ELF-1 (cell line): ENCODE measurements at regions not wholly inside any gene's neighbourhood (a gene's known extent, or its start where the extent isn't known, plus 50 kb on each side); places are given as distances from the start of the nearest gene placed in this dataset.

Experiments used
- DNase-seq: peaks from one replicate; pipeline ENCODE4 v3.0.0-alpha.2; 2016; ENCODE audit warnings: low read depth, low spot score

GRCh38 chr4:148764720-148765119 is 322.5 kb upstream of the NR3C2 start:
- no peak for DNase-seq

GRCh38 chr4:148757171-148757570 is 315.0 kb upstream of the NR3C2 start:
- DNase-seq: no peak

- DNase-seq: no peak
These were observed 307.2 kb upstream of the NR3C2 start for GRCh38 chr4:148749403-148749802.

- no peak for DNase-seq
These were observed 305.6 kb upstream of the NR3C2 start for GRCh38 chr4:148747721-148748268.

DNA sequence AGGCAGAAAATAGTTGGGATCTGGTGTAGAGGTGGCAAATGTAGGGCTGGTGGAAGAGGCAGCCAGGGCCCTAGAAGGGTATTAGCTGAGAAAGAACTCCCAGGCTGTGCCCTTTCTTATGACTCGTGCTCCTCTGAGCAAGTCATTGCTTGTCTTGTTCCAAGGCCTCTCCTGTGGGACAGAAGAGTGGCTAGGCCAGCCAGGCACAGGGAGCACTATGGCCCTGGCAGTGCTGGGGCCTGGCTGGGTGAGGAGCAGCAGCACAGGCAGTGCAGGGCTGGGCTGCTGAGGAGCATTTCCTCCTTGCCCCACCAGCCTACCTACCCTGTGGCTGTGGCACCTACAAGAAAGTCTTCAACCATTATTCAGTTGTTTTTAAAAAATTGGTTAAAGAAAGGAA is 298.5 kb upstream of the NR3C2 start:
- DNase-seq: no peak

DNA sequence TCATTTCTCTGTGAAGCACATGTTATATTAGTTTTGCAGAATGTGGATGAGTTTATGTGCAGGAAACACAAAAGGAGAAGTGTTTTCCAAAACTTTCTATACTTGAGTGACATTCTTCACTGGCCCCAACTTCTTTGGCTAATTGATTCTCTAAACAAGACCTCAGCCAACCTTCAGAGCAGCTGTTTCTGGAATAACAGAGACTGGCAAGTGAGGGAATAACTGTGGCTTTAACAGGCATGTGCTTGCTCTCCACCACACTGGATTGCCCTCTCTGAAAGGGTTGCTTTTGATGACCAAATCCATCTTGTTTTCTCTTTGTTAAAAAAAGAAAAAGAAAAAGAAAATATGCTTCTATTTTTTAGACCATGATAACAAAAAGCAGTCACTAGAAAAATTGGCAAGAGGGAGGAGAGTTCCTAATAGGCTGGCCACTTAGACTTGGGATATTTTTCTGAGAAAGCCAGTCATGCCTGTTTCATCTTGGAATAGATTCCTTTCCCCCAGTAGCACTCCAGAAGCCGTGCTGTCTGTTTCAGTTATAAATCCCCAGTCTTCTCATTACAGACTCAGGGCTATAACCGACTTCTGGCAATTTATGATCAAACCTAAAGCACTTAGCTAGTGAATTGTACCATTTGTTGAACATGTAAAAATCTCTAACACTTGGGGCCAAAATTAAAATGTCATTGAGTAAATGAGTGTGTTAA is 295.0 kb upstream of the NR3C2 start:
- no peak for DNase-seq

DNA sequence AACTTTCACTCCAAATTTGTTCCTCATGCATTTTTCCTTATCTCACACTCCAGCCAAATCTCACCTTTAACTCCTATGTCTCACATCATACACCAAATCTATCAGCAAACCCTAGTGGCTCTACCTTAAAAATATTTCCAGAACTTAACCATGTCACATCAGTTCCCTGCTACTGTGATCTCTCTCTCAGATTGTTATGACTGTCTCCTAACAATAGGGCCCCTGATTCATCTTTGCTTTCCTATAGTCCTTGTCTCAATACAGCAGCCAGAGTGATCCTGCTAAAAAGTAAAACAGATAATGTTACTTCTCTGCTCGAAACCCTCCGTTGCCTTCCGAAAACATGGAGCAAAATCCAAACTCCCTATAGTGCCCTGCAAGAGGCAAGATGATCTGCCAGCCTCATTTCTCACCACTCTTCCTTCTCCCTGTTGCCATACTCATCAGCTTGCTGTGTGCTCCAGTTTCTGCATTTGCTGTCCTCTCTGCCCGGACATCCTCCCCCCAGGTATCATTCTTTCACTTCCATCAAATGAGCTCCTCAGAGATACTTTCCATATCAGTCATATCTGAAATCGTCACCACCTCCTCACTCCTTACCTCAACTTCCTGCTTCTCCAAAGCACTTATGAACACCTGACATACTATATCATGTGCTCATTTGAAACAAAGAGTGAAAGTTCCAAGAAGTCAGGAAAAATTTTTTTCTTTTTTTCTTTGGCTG is 293.4 kb upstream of the NR3C2 start:
- DNase-seq: no peak

GRCh38 chr4:148730766-148731165 is 288.6 kb upstream of the NR3C2 start:
- DNase-seq: no peak

GRCh38 chr4:148730082-148730640 is 287.9 kb upstream of the NR3C2 start:
- no peak for DNase-seq

DNA sequence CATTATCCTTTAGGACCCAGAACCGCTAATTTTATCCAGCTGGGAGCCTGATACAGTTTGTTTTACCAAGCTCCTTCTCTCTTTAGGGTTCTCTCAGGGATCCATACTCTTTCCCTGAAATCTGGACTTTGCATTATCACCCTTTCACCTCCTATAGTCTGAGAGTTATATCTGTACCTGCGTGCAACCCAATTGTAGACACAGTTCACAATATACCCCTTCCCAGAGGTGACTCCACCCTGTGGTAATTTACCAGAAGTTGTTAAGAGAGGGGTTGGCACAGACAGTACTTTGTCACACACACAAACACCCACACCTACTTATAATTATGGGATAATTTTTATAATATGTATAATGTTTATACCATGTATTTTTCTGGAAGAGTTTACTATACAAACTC is 275.8 kb upstream of the NR3C2 start:
- no peak for DNase-seq

GRCh38 chr4:148716431-148717052 is 274.3 kb upstream of the NR3C2 start:
- DNase-seq: peak; percentile 3

- DNase-seq: no peak
These were observed 262.1 kb upstream of the NR3C2 start for GRCh38 chr4:148704291-148704690.

DNA sequence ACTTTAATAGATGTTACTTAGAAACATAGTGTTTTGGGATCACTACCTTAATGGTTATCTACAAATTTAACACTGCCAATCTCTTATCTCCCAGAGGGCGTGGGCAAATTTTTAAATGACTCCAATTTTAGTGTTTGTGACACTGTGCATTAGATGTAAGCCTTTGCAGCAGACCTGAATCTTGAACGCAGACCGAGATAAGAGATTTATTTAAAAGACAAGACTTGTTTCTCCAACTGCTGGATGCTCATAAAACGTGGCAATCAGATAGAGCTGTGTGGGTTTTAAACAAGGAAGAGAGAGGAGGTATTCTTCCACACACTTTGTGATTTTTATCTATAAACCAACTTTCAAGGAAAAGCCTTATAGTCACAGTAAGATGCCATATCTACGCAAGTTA is 252.5 kb upstream of the NR3C2 start:
- DNase-seq: no peak

GRCh38 chr4:148693913-148694649 is 251.9 kb upstream of the NR3C2 start:
- DNase-seq: no peak

GRCh38 chr4:148692242-148692641 is 250.0 kb upstream of the NR3C2 start:
- no peak for DNase-seq

DNA sequence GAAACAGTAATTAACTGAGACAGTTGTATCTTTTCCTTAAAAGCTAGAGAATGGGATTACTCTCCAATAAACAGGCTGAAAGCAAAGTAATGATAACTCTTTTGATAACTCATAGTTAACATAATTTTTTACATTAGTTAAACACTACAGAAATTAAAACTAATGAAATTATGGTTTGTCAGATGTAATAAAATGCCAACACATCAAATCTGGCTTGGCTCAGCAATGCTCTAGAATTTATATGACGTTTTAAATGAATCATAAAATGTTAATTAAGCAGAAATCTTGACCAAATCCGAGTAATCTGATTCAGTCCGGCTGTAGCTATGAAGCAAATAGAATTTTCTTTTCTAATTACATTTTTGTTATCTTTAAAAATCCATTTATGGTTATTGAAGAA is 244.2 kb upstream of the NR3C2 start:
- no peak for DNase-seq

DNA sequence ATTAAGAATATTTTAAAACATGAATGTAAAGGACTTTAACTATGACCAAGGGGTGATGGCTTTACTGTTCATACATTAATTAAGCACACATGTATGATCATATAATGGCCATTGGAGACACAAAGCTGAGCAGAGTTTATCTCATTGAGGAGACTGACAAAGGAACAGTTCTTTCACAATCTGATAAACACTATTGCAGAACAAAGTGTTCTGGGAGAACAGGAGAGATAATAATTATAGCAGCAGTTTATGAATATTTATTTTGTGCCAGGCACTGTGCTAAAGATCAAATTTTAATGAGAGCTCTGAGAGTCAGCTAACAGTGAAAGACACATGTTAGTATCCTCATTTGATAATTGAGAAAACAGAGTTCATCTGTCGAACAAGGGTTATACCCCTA is 242.4 kb upstream of the NR3C2 start:
- DNase-seq: no peak

- no peak for DNase-seq
These were observed 238.7 kb upstream of the NR3C2 start for GRCh38 chr4:148680884-148681283.

DNA sequence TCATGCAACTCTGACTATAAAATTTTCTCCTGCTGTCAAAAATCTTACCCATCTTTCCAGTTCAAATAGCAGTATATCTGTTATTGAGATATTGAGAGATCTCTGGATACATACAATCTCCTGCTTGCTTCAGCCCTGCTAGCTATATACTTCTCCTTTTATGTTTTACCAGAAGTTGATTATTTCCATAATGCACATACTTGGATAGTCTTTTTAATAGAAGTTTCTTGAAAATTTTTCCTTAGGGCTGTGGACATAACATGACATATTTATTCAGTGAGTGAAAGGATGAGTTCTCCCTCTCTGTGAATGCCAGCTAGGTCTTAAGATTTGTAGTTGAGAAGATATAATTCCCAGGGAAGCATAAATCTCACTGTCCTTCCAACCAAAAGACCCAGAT is 234.1 kb upstream of the NR3C2 start:
- no peak for DNase-seq

GRCh38 chr4:148674876-148675275 is 232.7 kb upstream of the NR3C2 start:
- DNase-seq: no peak

DNA sequence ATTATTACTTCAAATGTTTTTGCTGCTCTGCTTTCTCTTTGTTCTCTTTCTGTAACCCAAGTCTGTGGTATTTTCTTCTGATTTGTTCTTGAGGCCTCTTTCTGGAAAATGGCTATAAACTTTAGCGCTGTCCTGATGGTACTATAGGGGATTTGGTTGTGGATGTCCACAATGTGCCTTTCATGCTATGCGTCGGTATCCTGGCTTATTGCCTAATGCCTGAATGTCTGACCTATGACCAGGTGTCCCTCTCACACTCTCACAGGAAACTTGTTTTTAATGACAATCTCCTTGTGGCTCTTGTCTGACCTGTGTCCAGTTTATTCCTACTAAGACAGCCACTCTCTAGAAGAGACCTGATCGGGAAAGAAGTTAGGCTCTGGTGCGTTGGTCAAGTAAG is 222.4 kb upstream of the NR3C2 start:
- no peak for DNase-seq

- no peak for DNase-seq
These were observed 211.9 kb upstream of the NR3C2 start for GRCh38 chr4:148654131-148654530.
